ENCODE measurements at regions not wholly inside any gene's neighbourhood (a gene's known extent, or its start where the extent isn't known, plus 50 kb on each side); places are given as distances from the start of the nearest gene placed in this dataset.

- TF ChIP-seq CTCF (IDR thresholded peaks at IDR 0.05) (no peak), POLR2A (IDR thresholded peaks at IDR 0.05) (no peak)
Measured at GRCh38 chr12:86710109-86710508, 453.9 kb upstream of the MGAT4C start.
